CD4-positive, alpha-beta T cell (primary cell): ENCODE measurements at regions not wholly inside any gene's neighbourhood (a gene's known extent, or its start where the extent isn't known, plus 50 kb on each side); places are given as distances from the start of the nearest gene placed in this dataset.

ENCODE experiments used
- ATAC-seq: fragments of 200-7000 bp; cut with Tn5 transposase; one replicate; pipeline ENCODE4 v1.10.0; 2022; ENCODE audit warnings: mild to moderate bottlenecking; ENCODE audit not compliant: poor library complexity
- CTCF ChIA-PET: fragments of 350-600 bp; sonication (Branson Sonifier 250); formaldehyde crosslinking; loops from one replicate; lab custom pipeline; 2021; ENCODE audit warnings: antibody characterized with exemption, inconsistent platforms; lab: Charles Lee
- POLR2A ChIA-PET: fragments of 350-600 bp; sonication (Branson Sonifier 250); formaldehyde crosslinking; loops from one replicate; lab custom pipeline; 2021; ENCODE audit warnings: antibody characterized with exemption, inconsistent platforms; lab: Charles Lee
- DNase-seq, 14 experiments: peaks; one replicate each; pipeline ENCODE4 v3.0.0-alpha.2; 2013 to 2020; ENCODE audit warnings: mixed read lengths in 2 of 14
- H3K27ac ChIP-seq, 2 donors: one replicate each; pipeline versions ENCODE4 v1.5.1 to v1.7.0; 2013; ENCODE audit warnings: low read length in 2 of 2, low read depth in 1 of 2, mild to moderate bottlenecking in 1 of 2
- H3K27me3 ChIP-seq, 2 experiments: 1 replicate in 1 of 2; 2 replicates in 1 of 2; pipeline versions ENCODE4 v1.6.1 to v1.7.0; 2013; ENCODE audit warnings: low read length in 2 of 2, control low read depth in 1 of 2, mild to moderate bottlenecking in 1 of 2, moderate library complexity in 1 of 2; ENCODE audit not compliant: insufficient read depth in 2 of 2, control insufficient read depth in 1 of 2
- H3K36me3 ChIP-seq: one replicate; pipeline ENCODE4 v1.6.1; 2013; ENCODE audit warnings: low read length, control low read depth; ENCODE audit not compliant: insufficient read depth
- H3K4me1 ChIP-seq: one replicate; pipeline ENCODE4 v1.6.1; 2013; ENCODE audit warnings: low read length, control low read depth; ENCODE audit not compliant: insufficient read depth
- H3K4me3 ChIP-seq: one replicate; pipeline ENCODE4 v1.5.1; 2013; ENCODE audit warnings: mild to moderate bottlenecking, low read length, moderate library complexity
- H3K9me3 ChIP-seq, 2 experiments: 1 replicate in 1 of 2; 2 replicates in 1 of 2; pipeline versions ENCODE4 v1.6.1 to v1.7.0; 2013; ENCODE audit warnings: low read length in 2 of 2, mild to moderate bottlenecking in 2 of 2, control low read depth in 1 of 2, moderate library complexity in 1 of 2; ENCODE audit not compliant: control insufficient read depth in 1 of 2, insufficient read depth in 1 of 2
- H3K27ac Mint-ChIP-seq: one replicate; pipeline ENCODE4 v1.8.0; 2020; ENCODE audit warnings: mixed read lengths
- H3K27me3 Mint-ChIP-seq: one replicate; pipeline ENCODE4 v1.8.0; 2021; ENCODE audit warnings: mixed read lengths
- H3K36me3 Mint-ChIP-seq: one replicate; pipeline ENCODE4 v1.8.0; 2021; ENCODE audit warnings: low read depth, mixed read lengths
- H3K4me1 Mint-ChIP-seq: one replicate; pipeline ENCODE4 v1.8.0; 2021; ENCODE audit warnings: low read depth, mixed read lengths
- H3K4me3 Mint-ChIP-seq: one replicate; pipeline ENCODE4 v1.8.0; 2020; ENCODE audit warnings: mild to moderate bottlenecking, mixed read lengths
- H3K9me3 Mint-ChIP-seq: one replicate; pipeline ENCODE4 v1.8.0; 2020; ENCODE audit warnings: mixed read lengths
- intact Hi-C, 2 experiments: fragments of 100-400 bp; cut with DNase I in 1 of 2; cut with micrococcal nuclease in 1 of 2; formaldehyde crosslinking; loops; one replicate each; pipeline versions ENCODE4 v1.15.1 to v1.9.0; 2023 to 2025; cut with DNase I, micrococcal nuclease
- TF ChIP-seq, protein P1 (sequence below): fragments of 200-600 bp; IDR thresholded peaks from one replicate; pipeline ENCODE4 v1.8.0; 2022; ENCODE audit warnings: antibody characterized with exemption, mild to moderate bottlenecking

GRCh38 chr13:103299079-103299478, 232.9 kb upstream of the SLC10A2 start:
- TF ChIP-seq, protein P1, sequence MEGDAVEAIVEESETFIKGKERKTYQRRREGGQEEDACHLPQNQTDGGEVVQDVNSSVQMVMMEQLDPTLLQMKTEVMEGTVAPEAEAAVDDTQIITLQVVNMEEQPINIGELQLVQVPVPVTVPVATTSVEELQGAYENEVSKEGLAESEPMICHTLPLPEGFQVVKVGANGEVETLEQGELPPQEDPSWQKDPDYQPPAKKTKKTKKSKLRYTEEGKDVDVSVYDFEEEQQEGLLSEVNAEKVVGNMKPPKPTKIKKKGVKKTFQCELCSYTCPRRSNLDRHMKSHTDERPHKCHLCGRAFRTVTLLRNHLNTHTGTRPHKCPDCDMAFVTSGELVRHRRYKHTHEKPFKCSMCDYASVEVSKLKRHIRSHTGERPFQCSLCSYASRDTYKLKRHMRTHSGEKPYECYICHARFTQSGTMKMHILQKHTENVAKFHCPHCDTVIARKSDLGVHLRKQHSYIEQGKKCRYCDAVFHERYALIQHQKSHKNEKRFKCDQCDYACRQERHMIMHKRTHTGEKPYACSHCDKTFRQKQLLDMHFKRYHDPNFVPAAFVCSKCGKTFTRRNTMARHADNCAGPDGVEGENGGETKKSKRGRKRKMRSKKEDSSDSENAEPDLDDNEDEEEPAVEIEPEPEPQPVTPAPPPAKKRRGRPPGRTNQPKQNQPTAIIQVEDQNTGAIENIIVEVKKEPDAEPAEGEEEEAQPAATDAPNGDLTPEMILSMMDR = no peak

DNA sequence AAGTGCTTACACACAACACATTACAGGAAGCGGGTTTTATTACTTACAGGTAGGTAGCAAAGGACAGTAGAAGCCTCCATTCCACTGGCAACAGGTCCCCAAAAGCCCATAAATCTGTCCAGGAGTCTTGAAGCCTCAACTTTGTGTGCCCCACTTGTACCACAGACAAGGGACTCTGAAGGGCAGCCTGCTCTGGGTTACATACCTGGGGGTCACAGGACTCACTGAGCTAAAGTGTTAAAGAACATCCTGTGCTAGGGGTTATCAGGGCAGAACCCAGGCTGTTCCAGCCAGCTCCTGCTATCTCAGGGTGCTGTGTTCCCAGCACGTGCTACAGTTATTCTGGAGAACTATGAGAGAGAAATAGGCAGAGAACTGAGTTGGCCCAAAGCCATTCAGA, 230.9 kb upstream of the SLC10A2 start:
- Histone ChIP-seq H3K36me3 (no peaks in the 10 kb centered on the region), H3K4me3 (no peak overlapping the region), H3K27ac (no peak overlapping the region), H3K9me3 (peaks cover 0 to 8% of the 10 kb centered on the region in 2 experiments), H3K4me1 (no peaks in the 10 kb centered on the region), H3K27me3 (no peaks in the 10 kb centered on the region)
- Mint-ChIP-seq H3K27ac (no peak overlapping the region), H3K27me3 (no peaks in the 10 kb centered on the region), H3K9me3 (peaks cover 10% of the 10 kb centered on the region), H3K4me3 (no peak overlapping the region), H3K36me3 (no peaks in the 10 kb centered on the region), H3K4me1 (no peaks in the 10 kb centered on the region)
- no peak for ATAC-seq
- TF ChIP-seq, protein P1 = no peak
- no peak for DNase-seq
- POLR2A ChIA-PET = no interaction called here
- CTCF ChIA-PET = interaction anchor here (0.7 kb wide), 1 partner anchor 9 kb away, joined by 3 read pairs; no protein-coding TSS in a partner anchor
- intact Hi-C loops = no loop called here

More at GRCh38 chr13:103299079-103299478, 232.9 kb upstream of the SLC10A2 start:
- H3K27ac Mint-ChIP-seq = no peak overlapping the region
- H3K4me1 ChIP-seq = no peaks in the 10 kb centered on the region
- no peak for DNase-seq
- no peaks in the 10 kb centered on the region for H3K27me3 Mint-ChIP-seq
- H3K9me3 Mint-ChIP-seq = peaks cover 10% of the 10 kb centered on the region
- H3K9me3 ChIP-seq = peaks cover 0 to 8% of the 10 kb centered on the region in 2 experiments
- no peak for ATAC-seq
- intact Hi-C loops = no loop called here
- CTCF ChIA-PET = no interaction called here
- H3K27ac ChIP-seq = no peak overlapping the region
- H3K36me3 ChIP-seq = no peaks in the 10 kb centered on the region
- H3K4me3 Mint-ChIP-seq = no peak overlapping the region
- no peak overlapping the region for H3K4me3 ChIP-seq
- H3K27me3 ChIP-seq = no peaks in the 10 kb centered on the region
- no peaks in the 10 kb centered on the region for H3K4me1 Mint-ChIP-seq
- POLR2A ChIA-PET = no interaction called here
- H3K36me3 Mint-ChIP-seq = no peaks in the 10 kb centered on the region

GRCh38 chr13:103291798-103292572, 225.8 kb upstream of the SLC10A2 start:
- H3K36me3 Mint-ChIP-seq = no peaks in the 10 kb centered on the region
- Histone ChIP-seq H3K4me3 (no peak overlapping the region), H3K27ac (no peak overlapping the region), H3K27me3 (no peaks in the 10 kb centered on the region), H3K9me3 (peaks cover 0 to 1% of the 10 kb centered on the region in 2 experiments), H3K4me1 (no peaks in the 10 kb centered on the region), H3K36me3 (no peaks in the 10 kb centered on the region)
- CTCF ChIA-PET = no interaction called here
- intact Hi-C loops = no loop called here
- H3K9me3 Mint-ChIP-seq = peaks cover 4% of the 10 kb centered on the region
- DNase-seq (no peak), ATAC-seq (no peak)
- TF ChIP-seq, protein P1 = no peak
- no peak overlapping the region for H3K27ac Mint-ChIP-seq
- H3K4me3 Mint-ChIP-seq = no peak overlapping the region
- POLR2A ChIA-PET = no interaction called here
- H3K27me3 Mint-ChIP-seq = no peaks in the 10 kb centered on the region
- no peaks in the 10 kb centered on the region for H3K4me1 Mint-ChIP-seq
